Fibroblast of peridontal ligament (primary cell): ENCODE measurements at regions not wholly inside any gene's neighbourhood (a gene's known extent, or its start where the extent isn't known, plus 50 kb on each side); places are given as distances from the start of the nearest gene placed in this dataset.
"Not testable (repeated sequence)": the region's sequence is repeated elsewhere in the genome, so short reads cannot be mapped to it uniquely, and the experiment has no call there.

Experiments used
- DNase-seq: peaks from one replicate; pipeline ENCODE4 v3.0.0-alpha.2; 2010; ENCODE audit errors: extremely low read depth

- not testable (repeated sequence) for DNase-seq
Measured at GRCh38 chr2:175256391-175256790, 74.9 kb upstream of the ATP5MC3 start.

DNA sequence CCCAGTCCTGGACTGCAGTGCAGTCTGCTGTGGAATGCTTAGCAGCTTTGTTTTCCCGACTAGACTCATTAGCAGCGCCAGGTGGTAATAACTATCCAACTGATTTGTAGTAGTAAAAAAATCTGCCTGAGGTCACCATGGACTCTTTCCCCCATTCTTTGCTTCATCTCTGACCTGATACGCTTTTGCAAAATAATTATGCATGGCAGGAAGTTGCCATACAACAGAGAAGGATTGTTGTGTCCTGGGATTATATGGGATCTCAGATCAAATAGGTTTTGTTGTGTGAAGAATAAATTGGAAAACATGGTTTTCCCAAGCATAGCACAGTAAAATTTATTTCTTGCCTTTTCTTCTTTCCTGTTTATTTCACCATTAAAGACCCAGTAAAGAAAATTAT is 72.4 kb upstream of the ATP5MC3 start:
- DNase-seq = no peak

DNA sequence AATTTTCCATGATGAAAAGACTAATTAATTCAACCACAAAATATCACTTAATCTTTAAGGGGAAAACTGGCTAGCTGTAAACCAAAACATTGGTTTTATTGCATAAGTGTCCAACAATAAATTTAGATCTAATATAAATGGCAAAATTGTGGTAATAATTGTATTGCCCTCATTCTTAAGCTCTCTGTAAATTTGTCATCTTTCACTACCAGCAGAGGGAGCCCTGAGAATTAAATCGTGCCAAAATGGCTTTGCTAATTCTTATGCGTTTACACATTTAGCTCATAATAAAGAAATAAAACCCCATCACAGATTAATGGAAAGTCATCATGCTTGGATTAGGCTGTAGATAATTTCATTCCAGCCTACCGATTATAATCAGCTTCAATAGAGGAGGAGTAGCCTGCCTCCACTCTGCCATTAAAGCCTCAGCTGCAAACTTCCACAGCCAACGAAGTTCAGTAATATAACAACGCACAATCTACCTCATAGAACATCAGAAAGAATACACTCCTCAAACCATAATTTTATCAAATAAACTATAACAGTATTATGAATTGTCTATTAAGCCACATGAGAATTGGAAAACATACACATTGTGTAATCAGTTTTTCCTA is 70.0 kb upstream of the ATP5MC3 start:
- peak; percentile 65 for DNase-seq

GRCh38 chr2:175247159-175247558 is 65.6 kb upstream of the ATP5MC3 start:
- DNase-seq = no peak

GRCh38 chr2:175244697-175245096 is 63.2 kb upstream of the ATP5MC3 start:
- no peak for DNase-seq

GRCh38 chr2:175241691-175242090 is 60.2 kb upstream of the ATP5MC3 start:
- DNase-seq = no peak

- not testable (repeated sequence) for DNase-seq
Measured at GRCh38 chr2:175240033-175240432, 58.5 kb upstream of the ATP5MC3 start.

GRCh38 chr2:175236930-175237329 is 55.4 kb upstream of the ATP5MC3 start:
- no peak for DNase-seq

DNA sequence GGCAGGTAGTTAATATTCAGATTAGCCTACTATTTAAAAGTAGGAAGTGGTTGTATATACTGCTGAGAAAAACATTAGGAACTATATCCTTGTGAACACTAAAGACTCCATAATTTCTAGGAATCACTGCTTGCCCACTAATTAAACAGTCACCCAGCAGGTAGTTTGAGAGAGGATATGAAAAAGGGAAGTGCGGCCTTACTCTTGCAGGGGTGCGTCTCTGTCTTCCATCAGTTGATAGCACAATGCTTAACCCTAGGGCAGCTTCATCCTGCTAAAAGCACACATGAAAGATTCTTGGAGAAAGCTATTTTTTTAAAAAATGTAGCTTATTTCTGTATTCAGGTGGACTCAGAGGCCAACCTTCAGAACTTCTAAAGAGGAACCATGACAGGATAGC is 53.1 kb upstream of the ATP5MC3 start:
- no peak for DNase-seq

- DNase-seq = no peak
Measured at GRCh38 chr2:175234153-175234552, 52.6 kb upstream of the ATP5MC3 start.

DNA sequence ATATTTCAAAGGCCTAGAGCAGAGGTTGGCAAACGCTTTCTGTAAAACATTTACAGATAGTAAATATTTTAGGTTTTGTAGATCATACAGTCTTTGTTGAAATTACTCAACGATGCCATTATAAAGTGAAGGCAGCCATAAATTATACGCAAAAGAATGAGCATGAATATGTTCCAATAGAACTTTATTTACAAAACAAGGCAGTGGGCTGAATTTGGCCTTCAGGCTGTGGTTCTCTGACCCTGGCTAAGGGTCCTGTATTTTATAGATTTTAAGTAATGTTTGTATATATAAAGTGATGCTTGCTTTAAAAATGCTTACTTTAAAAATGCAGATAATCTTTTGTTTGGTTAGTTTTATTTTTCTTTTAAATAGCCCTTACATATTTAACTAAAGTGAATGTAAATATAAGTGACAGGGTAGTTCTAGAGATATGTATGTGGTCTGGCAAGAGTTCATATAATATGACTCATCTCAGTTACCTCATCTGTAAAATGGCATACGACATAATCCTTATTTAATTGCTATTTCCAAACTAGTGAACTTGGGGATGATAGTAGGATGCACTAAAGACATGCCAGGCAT is 51.7 kb upstream of the ATP5MC3 start:
- DNase-seq = peak; percentile 51
